Fibroblast of lung (primary cell): ENCODE measurements at regions not wholly inside any gene's neighbourhood (a gene's known extent, or its start where the extent isn't known, plus 50 kb on each side); places are given as distances from the start of the nearest gene placed in this dataset.

Experiments
- EZH2 ChIP-seq: IDR thresholded peaks from 2 replicates; pipeline ENCODE4 v1.5.1; 2012; ENCODE audit warnings: low read length, control low read depth, mild to moderate bottlenecking; ENCODE audit errors: missing control alignments
- TF ChIP-seq, protein P1 (sequence below), 2 donors: IDR thresholded peaks in 1 of 2; conservative IDR thresholded peaks in 1 of 2; 1 replicate in 1 of 2; 2 replicates in 1 of 2; pipeline ENCODE4 v1.5.1; 2011 to 2012; ENCODE audit warnings: low read length in 2 of 2, control low read depth in 1 of 2, inconsistent platforms in 1 of 2, low read depth in 1 of 2, mild to moderate bottlenecking in 1 of 2

DNA sequence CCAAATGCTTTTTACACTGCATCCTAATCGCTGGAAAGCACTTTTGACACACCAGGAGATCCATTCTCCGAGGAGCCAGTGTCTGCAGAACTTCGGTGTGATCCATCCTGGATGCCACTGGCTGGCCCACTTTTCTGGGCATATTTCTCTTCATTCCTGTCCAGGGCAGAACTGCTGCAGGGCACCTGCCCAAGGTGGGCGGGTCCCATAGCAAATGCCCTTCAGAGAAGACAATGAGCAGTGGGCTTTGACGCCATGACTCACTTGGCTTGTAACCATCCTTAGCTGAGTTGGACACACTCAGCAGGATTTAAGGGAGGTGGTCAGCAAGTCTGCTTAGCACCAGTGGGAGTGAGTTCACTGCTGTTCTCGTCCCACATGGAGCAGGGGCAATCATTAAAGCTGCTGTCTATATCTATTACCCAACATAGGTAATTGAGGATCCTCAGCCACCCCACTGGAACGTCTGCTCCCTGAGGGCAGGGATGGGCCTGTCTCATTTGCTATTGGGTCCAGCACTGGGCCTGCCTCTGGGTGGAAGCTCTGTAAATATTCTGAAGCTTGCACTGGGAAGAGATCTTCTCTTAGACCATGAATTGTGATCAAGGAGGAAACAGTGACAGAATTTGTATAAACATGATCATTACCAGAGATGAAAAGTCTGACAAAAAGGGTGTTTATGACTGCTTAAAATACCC, 112.7 kb upstream of the IQSEC1 start:
- TF ChIP-seq, protein P1, sequence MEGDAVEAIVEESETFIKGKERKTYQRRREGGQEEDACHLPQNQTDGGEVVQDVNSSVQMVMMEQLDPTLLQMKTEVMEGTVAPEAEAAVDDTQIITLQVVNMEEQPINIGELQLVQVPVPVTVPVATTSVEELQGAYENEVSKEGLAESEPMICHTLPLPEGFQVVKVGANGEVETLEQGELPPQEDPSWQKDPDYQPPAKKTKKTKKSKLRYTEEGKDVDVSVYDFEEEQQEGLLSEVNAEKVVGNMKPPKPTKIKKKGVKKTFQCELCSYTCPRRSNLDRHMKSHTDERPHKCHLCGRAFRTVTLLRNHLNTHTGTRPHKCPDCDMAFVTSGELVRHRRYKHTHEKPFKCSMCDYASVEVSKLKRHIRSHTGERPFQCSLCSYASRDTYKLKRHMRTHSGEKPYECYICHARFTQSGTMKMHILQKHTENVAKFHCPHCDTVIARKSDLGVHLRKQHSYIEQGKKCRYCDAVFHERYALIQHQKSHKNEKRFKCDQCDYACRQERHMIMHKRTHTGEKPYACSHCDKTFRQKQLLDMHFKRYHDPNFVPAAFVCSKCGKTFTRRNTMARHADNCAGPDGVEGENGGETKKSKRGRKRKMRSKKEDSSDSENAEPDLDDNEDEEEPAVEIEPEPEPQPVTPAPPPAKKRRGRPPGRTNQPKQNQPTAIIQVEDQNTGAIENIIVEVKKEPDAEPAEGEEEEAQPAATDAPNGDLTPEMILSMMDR (conservative IDR thresholded peaks at IDR 0.05 in 1 of 2, IDR thresholded peaks at IDR 0.05 in 1 of 2; ENCODE audit: low read depth in 1 of 2, low read length in 2 of 2), result no peak
- no peak for TF ChIP-seq EZH2
